ENCODE measurements at regions not wholly inside any gene's neighbourhood (a gene's known extent, or its start where the extent isn't known, plus 50 kb on each side); places are given as distances from the start of the nearest gene placed in this dataset.

DNA sequence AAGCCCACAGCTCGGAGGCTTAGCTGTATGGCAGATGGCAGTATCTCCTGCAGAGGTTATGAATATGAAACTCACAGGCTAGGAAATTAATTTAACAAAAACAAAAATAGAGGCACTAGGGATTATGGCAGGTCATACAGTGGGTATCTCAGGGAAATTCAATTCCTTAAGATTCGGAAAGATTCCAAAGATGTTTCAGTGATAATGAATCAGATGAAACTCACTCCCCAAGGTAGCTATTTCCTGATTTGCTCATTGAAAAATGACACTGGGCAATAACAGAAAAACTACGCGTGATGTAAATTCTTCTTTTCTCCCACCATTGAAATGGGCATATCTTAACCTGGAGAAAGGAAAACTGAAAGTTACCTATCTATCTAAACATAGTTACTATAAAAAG is 414.1 kb downstream of the STK39 start:
- Histone ChIP-seq H4K8ac (ENCODE audit: extremely low read depth, insufficient read depth, low read length) (no peak overlapping the region), H3K36me3 (ENCODE audit: control insufficient read depth in 2 of 4, insufficient read depth in 4 of 4, low read length in 3 of 4) (peaks cover 0 to 16% (median 9%) of the 10 kb centered on the region in 4 experiments; a peak in 4 of 8 replicates), H3K4ac (replicated peaks; ENCODE audit: insufficient read length, low read depth, low read length) (no peak overlapping the region), H2AFZ (ENCODE audit: low read length) (no peak overlapping the region), H2BK12ac (ENCODE audit: low read depth, low read length) (no peak overlapping the region), H3K23me2 (ENCODE audit: low read depth, low read length) (no peaks in the 10 kb centered on the region), H2AK5ac (ENCODE audit: low read depth, low read length) (no peak overlapping the region), H3K4me3 (ENCODE audit: extremely low read depth in 1 of 4, insufficient read depth in 2 of 4, low read depth in 3 of 4, low read length in 4 of 4) (no peak overlapping the region), H2BK5ac (ENCODE audit: low read depth, low read length) (no peak overlapping the region), H3K56ac (replicated peaks; ENCODE audit: insufficient read length, low read depth, low read length) (no peak overlapping the region), H3K79me1 (ENCODE audit: low read depth, low read length) (no peaks in the 10 kb centered on the region), H4K5ac (ENCODE audit: insufficient read length, low read depth, low read length) (no peak overlapping the region), H3K27ac (ENCODE audit: low read depth, low read length) (no peak overlapping the region), H2BK120ac (replicated peaks; ENCODE audit: low read depth, low read length) (no peak overlapping the region), H4K91ac (replicated peaks; ENCODE audit: insufficient read length, low read length) (no peak overlapping the region), H2BK15ac (ENCODE audit: low read length) (no peak overlapping the region; the same call in 1 of the 2 replicates), H3K79me2 (ENCODE audit: control insufficient read depth in 1 of 2, insufficient read depth in 2 of 2, low read length in 2 of 2) (no peaks in the 10 kb centered on the region), H3K4me1 (replicated peaks in 1 of 4; ENCODE audit: control insufficient read depth in 3 of 4, insufficient read depth in 4 of 4, low read length in 3 of 4) (no peaks in the 10 kb centered on the region), H2BK20ac (ENCODE audit: low read length) (no peak overlapping the region), H3K9ac (replicated peaks in 1 of 4; ENCODE audit: extremely low read depth in 1 of 4, low read depth in 3 of 4, low read length in 3 of 4) (no peak overlapping the region), H3K14ac (ENCODE audit: insufficient read length) (no peak overlapping the region), H4K20me1 (replicated peaks in 1 of 2; ENCODE audit: control insufficient read depth in 1 of 2, insufficient read depth in 2 of 2, low read length in 2 of 2) (no peaks in the 10 kb centered on the region), H3K23ac (ENCODE audit: insufficient read length) (no peak overlapping the region), H3K18ac (ENCODE audit: extremely low read depth, low read length) (no peak overlapping the region), H3K27me3 (replicated peaks in 1 of 4; ENCODE audit: control insufficient read depth in 3 of 4, extremely low read depth in 1 of 4, insufficient read depth in 3 of 4, low read length in 3 of 4) (no peaks in the 10 kb centered on the region), H3K4me2 (ENCODE audit: insufficient read depth in 1 of 2, low read depth in 2 of 2, low read length in 2 of 2) (no peak overlapping the region), H3K9me3 (ENCODE audit: insufficient read depth in 2 of 2, low read depth in 1 of 2, low read length in 1 of 2) (peaks cover 3 to 12% of the 10 kb centered on the region in 2 experiments; a peak in 3 of 4 replicates)
- no peak for DNase-seq (ENCODE audit: low read depth in 1 of 2, low spot score in 2 of 2)
- no peak for FAIRE-seq
- WGBS, 2 experiments (ENCODE audit: extremely low coverage in 1 of 2, insufficient coverage in 1 of 2, insufficient read length in 1 of 2, insufficient replicate concordance in 2 of 2, low coverage in 1 of 2, low lambda C conversion rate in 2 of 2, missing lambda C conversion rate in 1 of 2), result 94% methylated on average over 4 of the region's 4 CpGs; no CpG with 5 or more reads in 1 of the 2 experiments
- ChIA-PET POLR2A (ENCODE audit: partially characterized antibody) (no interaction called here), CTCF (ENCODE audit: partially characterized antibody) (interaction anchor here (1.2 to 1.9 kb wide), 2 partner anchors 12 to 285 kb away, joined by 3 to 8 read pairs; no protein-coding TSS in a partner anchor)
- TF ChIP-seq PHF8 (conservative IDR thresholded peaks at IDR 0.05; ENCODE audit: low read depth, low read length), result no peak
- TF ChIP-seq TBP (IDR thresholded peaks at IDR 0.05; ENCODE audit: low read depth, low read length), result no peak
- no peak for TF ChIP-seq CEBPB (IDR thresholded peaks at IDR 0.05; ENCODE audit: low read depth, low read length)
- no peak for TF ChIP-seq SAP30 (IDR thresholded peaks at IDR 0.05; ENCODE audit: insufficient read depth, insufficient replicate concordance, low read length)
- no peak for TF ChIP-seq RAD21 (IDR thresholded peaks at IDR 0.05 in 1 of 2, conservative IDR thresholded peaks at IDR 0.05 in 1 of 2; ENCODE audit: low read depth in 2 of 2, low read length in 2 of 2)
- TF ChIP-seq NANOG (IDR thresholded peaks at IDR 0.05; ENCODE audit: insufficient read depth, low read depth, low read length, poor library complexity, severe bottlenecking), result no peak
